Neuron (in vitro differentiated cells): ENCODE measurements at regions not wholly inside any gene's neighbourhood (a gene's known extent, or its start where the extent isn't known, plus 50 kb on each side); places are given as distances from the start of the nearest gene placed in this dataset.

Experiments used
- H2AFZ ChIP-seq: one replicate; pipeline ENCODE4 v1.6.1; 2013; ENCODE audit warnings: low read depth, mild to moderate bottlenecking, inconsistent platforms, low read length, moderate library complexity
- H3K27me3 ChIP-seq: one replicate; pipeline ENCODE4 v1.6.1; 2013; ENCODE audit warnings: low read length; ENCODE audit not compliant: insufficient read depth
- H3K36me3 ChIP-seq: one replicate; pipeline ENCODE4 v1.6.1; 2013; ENCODE audit warnings: low read length; ENCODE audit not compliant: insufficient read depth
- H3K4me1 ChIP-seq: one replicate; pipeline ENCODE4 v1.6.1; 2013; ENCODE audit warnings: low read length; ENCODE audit not compliant: insufficient read depth
- H3K4me3 ChIP-seq: 2 replicates; pipeline ENCODE4 v1.5.1; 2013; ENCODE audit warnings: mild to moderate bottlenecking, low read length, moderate library complexity
- H3K9me3 ChIP-seq: one replicate; pipeline ENCODE4 v1.6.1; 2013; ENCODE audit warnings: low read length

DNA sequence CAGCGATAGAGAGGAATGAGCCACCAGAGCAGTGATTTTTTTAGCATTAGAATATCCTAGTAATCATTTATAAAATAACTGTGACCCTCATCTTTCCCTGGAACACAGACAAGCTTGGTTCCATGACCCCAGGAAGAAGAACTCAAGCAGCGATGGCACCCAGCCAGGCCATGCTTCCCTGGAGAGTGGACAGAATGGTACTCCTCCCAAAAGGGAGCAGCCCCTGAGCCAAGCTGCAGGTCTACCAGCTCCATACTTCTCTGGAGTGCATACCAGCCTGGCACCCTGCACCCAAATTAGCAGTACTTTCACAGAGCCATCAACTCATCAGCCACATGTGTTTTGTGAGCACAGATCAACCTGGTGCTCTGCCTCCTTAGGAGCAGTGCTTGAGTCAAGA is 310.9 kb upstream of the PCDH10 start:
- H3K27me3 ChIP-seq: no peaks in the 10 kb centered on the region
- H3K9me3 ChIP-seq: peaks cover 2% of the 10 kb centered on the region
- no peak overlapping the region for H3K4me3 ChIP-seq
- H2AFZ ChIP-seq: no peak overlapping the region
- no peaks in the 10 kb centered on the region for H3K4me1 ChIP-seq
- H3K36me3 ChIP-seq: no peaks in the 10 kb centered on the region

DNA sequence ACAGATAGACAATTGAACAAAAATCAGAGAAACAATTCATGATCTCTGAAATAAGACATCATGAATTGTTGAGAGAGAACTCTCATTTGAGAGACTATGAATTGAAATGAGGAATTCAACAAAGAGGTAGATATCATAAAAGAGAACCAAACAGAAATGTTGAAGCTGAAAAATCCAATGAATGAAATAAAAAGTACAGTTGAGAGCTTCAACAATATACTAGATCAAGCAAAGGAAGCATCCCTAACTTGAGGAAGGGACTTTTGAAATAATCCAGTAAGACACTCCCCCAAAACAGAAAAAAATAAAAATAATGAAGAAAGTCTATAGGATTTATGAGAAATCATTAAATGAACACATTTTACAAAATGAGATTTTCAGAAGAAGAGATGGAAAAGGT is 310.0 kb upstream of the PCDH10 start:
- Histone ChIP-seq H3K4me1 (no peaks in the 10 kb centered on the region), H3K4me3 (no peak overlapping the region), H3K36me3 (no peaks in the 10 kb centered on the region), H3K9me3 (peaks cover 2% of the 10 kb centered on the region), H2AFZ (no peak overlapping the region), H3K27me3 (no peaks in the 10 kb centered on the region)

- no peak overlapping the region for H3K4me3 ChIP-seq
- no peak overlapping the region for H2AFZ ChIP-seq
- no peaks in the 10 kb centered on the region for H3K27me3 ChIP-seq
- H3K4me1 ChIP-seq: peaks cover 2% of the 10 kb centered on the region
- H3K36me3 ChIP-seq: no peaks in the 10 kb centered on the region
- no peaks in the 10 kb centered on the region for H3K9me3 ChIP-seq
Observed at GRCh38 chr4:132859929-132860328, 289.2 kb upstream of the PCDH10 start.

- no peaks in the 10 kb centered on the region for H3K27me3 ChIP-seq
- H3K9me3 ChIP-seq: no peaks in the 10 kb centered on the region
- no peak overlapping the region for H2AFZ ChIP-seq
- peaks cover 2% of the 10 kb centered on the region for H3K4me1 ChIP-seq
- H3K4me3 ChIP-seq: no peak overlapping the region
- no peaks in the 10 kb centered on the region for H3K36me3 ChIP-seq
Observed at GRCh38 chr4:132860976-132861375, 288.1 kb upstream of the PCDH10 start.

GRCh38 chr4:132863619-132864018 is 285.5 kb upstream of the PCDH10 start:
- Histone ChIP-seq H3K4me3 (no peak overlapping the region), H3K36me3 (no peaks in the 10 kb centered on the region), H3K27me3 (no peaks in the 10 kb centered on the region), H2AFZ (no peak overlapping the region), H3K9me3 (no peaks in the 10 kb centered on the region), H3K4me1 (peaks cover 2% of the 10 kb centered on the region)

GRCh38 chr4:132865458-132865857 is 283.6 kb upstream of the PCDH10 start:
- Histone ChIP-seq H3K36me3 (no peaks in the 10 kb centered on the region), H3K4me3 (no peak overlapping the region), H3K4me1 (peaks cover 2% of the 10 kb centered on the region), H3K9me3 (no peaks in the 10 kb centered on the region), H3K27me3 (no peaks in the 10 kb centered on the region), H2AFZ (no peak overlapping the region)

DNA sequence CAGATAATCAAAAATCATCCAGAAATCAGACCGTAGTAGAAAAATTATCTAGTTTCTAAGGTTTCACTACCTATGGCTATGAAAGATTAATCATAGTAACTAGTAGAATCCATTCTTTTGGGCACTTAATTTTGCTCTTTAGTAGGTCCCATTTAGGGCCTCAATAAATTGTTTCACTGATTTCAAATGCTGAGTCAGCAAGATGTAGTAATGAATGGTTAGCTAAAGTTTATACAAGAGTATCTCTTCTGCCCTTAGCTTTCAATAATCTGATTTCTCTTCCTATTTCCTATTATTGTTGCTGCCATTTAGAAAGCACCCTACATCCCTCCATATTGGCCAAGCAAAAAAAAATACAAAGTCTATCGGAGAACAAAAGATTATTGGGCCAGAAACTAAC is 283.2 kb upstream of the PCDH10 start:
- Histone ChIP-seq H3K4me1 (peaks cover 2% of the 10 kb centered on the region), H3K27me3 (no peaks in the 10 kb centered on the region), H3K36me3 (no peaks in the 10 kb centered on the region), H3K9me3 (no peaks in the 10 kb centered on the region), H3K4me3 (no peak overlapping the region), H2AFZ (no peak overlapping the region)

GRCh38 chr4:132866616-132867015 is 282.5 kb upstream of the PCDH10 start:
- H3K27me3 ChIP-seq: no peaks in the 10 kb centered on the region
- H2AFZ ChIP-seq: no peak overlapping the region
- no peaks in the 10 kb centered on the region for H3K36me3 ChIP-seq
- H3K4me3 ChIP-seq: no peak overlapping the region
- H3K4me1 ChIP-seq: peaks cover 2% of the 10 kb centered on the region
- no peaks in the 10 kb centered on the region for H3K9me3 ChIP-seq

GRCh38 chr4:132893787-132894186 is 255.3 kb upstream of the PCDH10 start:
- H3K4me3 ChIP-seq: no peak overlapping the region
- peak overlapping the region; percentile 26 for H2AFZ ChIP-seq
- H3K36me3 ChIP-seq: no peaks in the 10 kb centered on the region
- H3K27me3 ChIP-seq: no peaks in the 10 kb centered on the region
- no peaks in the 10 kb centered on the region for H3K4me1 ChIP-seq
- no peaks in the 10 kb centered on the region for H3K9me3 ChIP-seq

- peaks cover under 1% of the 10 kb centered on the region for H3K9me3 ChIP-seq
- no peak overlapping the region for H2AFZ ChIP-seq
- H3K27me3 ChIP-seq: no peaks in the 10 kb centered on the region
- no peak overlapping the region for H3K4me3 ChIP-seq
- no peaks in the 10 kb centered on the region for H3K36me3 ChIP-seq
- peaks cover 3% of the 10 kb centered on the region for H3K4me1 ChIP-seq
Observed at GRCh38 chr4:132901224-132901623, 247.9 kb upstream of the PCDH10 start.

DNA sequence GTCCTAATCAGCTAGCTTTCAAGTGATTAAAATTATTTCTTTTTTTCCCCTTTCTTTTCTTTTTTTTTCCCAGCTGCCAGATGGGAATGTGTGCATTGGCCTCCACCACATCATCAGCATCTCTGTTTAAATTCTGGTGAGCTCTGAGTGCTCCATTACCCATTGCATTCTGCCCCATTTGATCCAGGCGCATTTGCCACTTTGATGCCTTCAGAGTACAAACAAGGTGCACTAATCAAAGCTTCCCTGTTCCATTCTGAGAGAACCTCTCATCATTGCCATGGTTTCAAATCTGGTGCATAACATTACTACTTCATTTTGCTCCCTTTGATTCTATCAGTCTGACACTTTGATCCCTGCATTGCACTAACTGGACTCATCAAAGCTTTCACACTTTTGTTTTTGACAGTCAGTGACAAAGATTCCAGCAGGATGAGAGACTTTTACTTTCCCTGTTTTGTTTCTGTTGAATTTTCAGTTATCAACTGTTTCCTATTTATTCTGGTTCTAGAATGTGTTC is 238.8 kb upstream of the PCDH10 start:
- Histone ChIP-seq H3K4me3 (no peak overlapping the region), H3K4me1 (peaks cover 6% of the 10 kb centered on the region), H3K27me3 (no peaks in the 10 kb centered on the region), H2AFZ (no peak overlapping the region), H3K36me3 (no peaks in the 10 kb centered on the region), H3K9me3 (peaks cover 3% of the 10 kb centered on the region)

DNA sequence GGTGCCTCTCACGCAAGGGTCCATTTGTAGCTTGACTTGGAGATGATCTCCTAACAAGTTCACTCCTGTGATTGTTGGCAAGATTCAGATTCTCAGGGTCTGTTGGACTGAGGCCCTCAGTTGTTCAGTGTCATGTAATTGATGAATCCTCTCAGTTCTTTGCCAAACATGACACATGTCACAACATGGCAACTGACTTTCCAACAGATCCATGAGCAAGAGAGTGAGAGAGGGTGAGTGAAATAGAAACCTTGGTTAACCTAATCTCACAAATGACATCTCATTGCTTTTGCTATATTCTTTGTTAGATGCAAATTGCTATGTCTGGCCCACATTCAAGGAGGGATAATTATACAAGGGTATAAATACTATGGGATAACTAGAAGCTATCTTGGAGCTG is 231.0 kb upstream of the PCDH10 start:
- Histone ChIP-seq H3K4me3 (no peak overlapping the region), H2AFZ (no peak overlapping the region), H3K27me3 (no peaks in the 10 kb centered on the region), H3K36me3 (no peaks in the 10 kb centered on the region), H3K4me1 (no peaks in the 10 kb centered on the region), H3K9me3 (no peaks in the 10 kb centered on the region)

- Histone ChIP-seq H3K27me3 (no peaks in the 10 kb centered on the region), H3K4me3 (no peak overlapping the region), H2AFZ (no peak overlapping the region)
Observed at GRCh38 chr4:132923516-132923915, 225.6 kb upstream of the PCDH10 start.

DNA sequence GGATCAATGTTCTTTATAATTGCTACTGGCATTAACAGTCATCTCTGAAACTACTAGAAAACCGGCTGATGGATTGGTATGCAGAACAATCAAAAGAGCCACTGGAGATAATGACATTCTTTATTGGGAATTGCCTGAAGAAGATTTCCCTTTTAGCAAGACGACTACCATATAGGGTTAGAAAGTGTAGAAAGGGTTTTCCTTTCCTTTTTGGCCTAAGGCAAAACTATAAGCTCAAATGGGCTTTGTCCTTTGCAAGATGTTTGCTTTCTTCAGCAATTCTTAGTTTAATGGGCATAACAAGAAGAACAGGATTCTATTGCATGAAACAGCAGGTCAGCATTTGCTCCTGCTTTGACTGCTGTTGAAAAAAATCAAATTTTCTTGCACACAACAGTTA is 214.2 kb upstream of the PCDH10 start:
- no peak overlapping the region for H3K4me3 ChIP-seq
- no peaks in the 10 kb centered on the region for H3K9me3 ChIP-seq
- H3K27me3 ChIP-seq: no peaks in the 10 kb centered on the region
- H3K4me1 ChIP-seq: peaks cover 8% of the 10 kb centered on the region
- H3K36me3 ChIP-seq: no peaks in the 10 kb centered on the region
- no peak overlapping the region for H2AFZ ChIP-seq

More at GRCh38 chr4:132923516-132923915, 225.6 kb upstream of the PCDH10 start:
- no peaks in the 10 kb centered on the region for H3K9me3 ChIP-seq
- H3K4me1 ChIP-seq: no peaks in the 10 kb centered on the region
- no peaks in the 10 kb centered on the region for H3K36me3 ChIP-seq
